M059J (cell line): ENCODE measurements at regions not wholly inside any gene's neighbourhood (a gene's known extent, or its start where the extent isn't known, plus 50 kb on each side); places are given as distances from the start of the nearest gene placed in this dataset.

Experiments
- DNase-seq: peaks from one replicate; pipeline ENCODE4 v3.0.0-alpha.2; 2012; ENCODE audit warnings: low read depth

- DNase-seq, result no peak
Observed at GRCh38 chr3:15151166-15151565, 52.2 kb upstream of the RBSN start.

GRCh38 chr3:15152184-15152583, 53.2 kb upstream of the RBSN start:
- peak; percentile 6 for DNase-seq

- no peak for DNase-seq
Observed at GRCh38 chr3:15153103-15153502, 52.9 kb upstream of the CAPN7 start.

- no peak for DNase-seq
Observed at GRCh38 chr3:15154326-15154725, 51.7 kb upstream of the CAPN7 start.

GRCh38 chr3:15155840-15156360, 50.1 kb upstream of the CAPN7 start:
- DNase-seq, result no peak
